Thyroid gland (tissue), 4 donors: ENCODE measurements at regions not wholly inside any gene's neighbourhood (a gene's known extent, or its start where the extent isn't known, plus 50 kb on each side); places are given as distances from the start of the nearest gene placed in this dataset.

Experiments used
- DNase-seq, 2 donors: peaks; one replicate each; pipeline ENCODE4 v3.0.0-alpha.2; 2019
- H3K27ac ChIP-seq, 3 donors: fragments of 200-600 bp; sonication (generic); 1 replicate in 2 of 3; 2 replicates in 1 of 3; pipeline ENCODE4 v1.5.1; 2016 to 2019; ENCODE audit warnings: mild to moderate bottlenecking in 1 of 3, moderate library complexity in 1 of 3
- H3K27me3 ChIP-seq: fragments of 200-600 bp; sonication (generic); one replicate; pipeline ENCODE4 v1.5.1; 2019
- H3K36me3 ChIP-seq, 2 donors: fragments of 200-600 bp; sonication (generic); one replicate each; pipeline ENCODE4 v1.5.1; 2016 to 2019
- H3K4me1 ChIP-seq, 2 donors: fragments of 200-600 bp; sonication (generic); one replicate each; pipeline ENCODE4 v1.5.1; 2017 to 2019
- H3K4me3 ChIP-seq, 3 donors: fragments of 200-600 bp; sonication (generic); replicated peaks in 1 of 3; 1 replicate in 2 of 3; 2 replicates in 1 of 3; pipeline ENCODE4 v1.5.1; 2016; ENCODE audit warnings: mild to moderate bottlenecking in 1 of 3
- H3K9me3 ChIP-seq: fragments of 200-600 bp; sonication (generic); one replicate; pipeline ENCODE4 v1.5.1; 2017
- POLR2A ChIP-seq, 2 donors: fragments of 450-650 bp; IDR thresholded peaks; one replicate each; pipeline ENCODE4 v1.6.1; 2017; ENCODE audit warnings: antibody characterized with exemption in 2 of 2, mild to moderate bottlenecking in 2 of 2, moderate library complexity in 1 of 2
- WGBS, 2 donors: methylation state at CpG; one replicate each; pipeline ENCODE4 v1.1.5; 2017; 5-methylcytosine and 5-hydroxymethylcytosine counted together
- intact Hi-C: fragments of 100-400 bp; cut with DNase I; formaldehyde crosslinking; loops from one replicate; pipeline ENCODE4 v1.15.1; 2023
- TF ChIP-seq, protein P1 (sequence below), 6 experiments: fragments of 200-600 bp in 3 of 6; fragments of 450-650 bp in 3 of 6; sonication (generic) in 3 of 6; IDR thresholded peaks; one replicate each; pipeline ENCODE4 v1.5.1; 2016 to 2019; ENCODE audit warnings: antibody characterized with exemption in 6 of 6, mild to moderate bottlenecking in 2 of 6, inconsistent platforms in 1 of 6, moderate library complexity in 1 of 6

GRCh38 chr6:154611847-154612246, 101.4 kb upstream of the CNKSR3 start:
- WGBS, 2 donors = 66 to 68% methylated on average over 2 of the region's 2 CpGs

DNA sequence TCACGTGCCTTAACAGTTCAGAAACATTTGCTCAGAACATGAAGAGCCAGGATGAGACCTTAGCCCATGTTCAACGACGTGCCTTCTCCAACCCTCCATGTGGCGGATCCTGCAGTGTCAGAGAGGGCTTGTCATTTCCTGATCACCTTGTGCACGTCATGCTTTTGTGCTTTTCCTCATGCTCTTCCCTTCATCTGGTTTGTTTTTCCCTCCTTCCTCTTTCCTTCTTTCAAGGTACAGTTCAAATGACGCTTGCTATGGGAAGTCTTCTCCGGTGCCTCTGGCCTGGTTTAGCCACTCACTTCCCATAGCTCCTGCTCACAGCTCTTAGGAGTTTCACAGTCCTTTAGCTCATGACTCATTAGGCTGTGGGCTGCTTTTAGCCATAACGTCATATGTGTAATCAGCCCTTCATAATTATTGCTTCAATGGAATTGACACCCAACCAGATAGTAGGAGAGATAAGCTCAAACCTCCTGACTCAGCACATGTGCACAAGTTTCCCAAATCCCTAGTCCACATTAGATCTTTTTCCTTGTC, 102.7 kb upstream of the CNKSR3 start:
- intact Hi-C loops = no loop called here
- no peaks in the 10 kb centered on the region for H3K36me3 ChIP-seq
- H3K27me3 ChIP-seq = no peaks in the 10 kb centered on the region
- no peaks in the 10 kb centered on the region for H3K9me3 ChIP-seq
- H3K4me3 ChIP-seq = no peak overlapping the region
- peaks cover 0 to 5% of the 10 kb centered on the region in 2 donors for H3K4me1 ChIP-seq
- TF ChIP-seq POLR2A (IDR thresholded peaks at IDR 0.05) = no peak
- WGBS, 2 donors = 87 to 88% methylated on average over 8 of the region's 8 CpGs
- no peak for DNase-seq
- H3K27ac ChIP-seq = no peak overlapping the region

More at GRCh38 chr6:154611847-154612246, 101.4 kb upstream of the CNKSR3 start:
- Histone ChIP-seq H3K27me3 (no peaks in the 10 kb centered on the region), H3K4me1 (peaks cover 0 to 5% of the 10 kb centered on the region in 2 donors), H3K9me3 (no peaks in the 10 kb centered on the region), H3K4me3 (no peak overlapping the region), H3K36me3 (no peaks in the 10 kb centered on the region), H3K27ac (no peak overlapping the region)
- TF ChIP-seq, protein P1, sequence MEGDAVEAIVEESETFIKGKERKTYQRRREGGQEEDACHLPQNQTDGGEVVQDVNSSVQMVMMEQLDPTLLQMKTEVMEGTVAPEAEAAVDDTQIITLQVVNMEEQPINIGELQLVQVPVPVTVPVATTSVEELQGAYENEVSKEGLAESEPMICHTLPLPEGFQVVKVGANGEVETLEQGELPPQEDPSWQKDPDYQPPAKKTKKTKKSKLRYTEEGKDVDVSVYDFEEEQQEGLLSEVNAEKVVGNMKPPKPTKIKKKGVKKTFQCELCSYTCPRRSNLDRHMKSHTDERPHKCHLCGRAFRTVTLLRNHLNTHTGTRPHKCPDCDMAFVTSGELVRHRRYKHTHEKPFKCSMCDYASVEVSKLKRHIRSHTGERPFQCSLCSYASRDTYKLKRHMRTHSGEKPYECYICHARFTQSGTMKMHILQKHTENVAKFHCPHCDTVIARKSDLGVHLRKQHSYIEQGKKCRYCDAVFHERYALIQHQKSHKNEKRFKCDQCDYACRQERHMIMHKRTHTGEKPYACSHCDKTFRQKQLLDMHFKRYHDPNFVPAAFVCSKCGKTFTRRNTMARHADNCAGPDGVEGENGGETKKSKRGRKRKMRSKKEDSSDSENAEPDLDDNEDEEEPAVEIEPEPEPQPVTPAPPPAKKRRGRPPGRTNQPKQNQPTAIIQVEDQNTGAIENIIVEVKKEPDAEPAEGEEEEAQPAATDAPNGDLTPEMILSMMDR (IDR thresholded peaks at IDR 0.05) = no peak
- TF ChIP-seq POLR2A (IDR thresholded peaks at IDR 0.05) = no peak
- DNase-seq = no peak
- intact Hi-C loops = no loop called here

- WGBS, 2 donors = 86 to 90% methylated on average over 4 of the region's 4 CpGs
- peaks cover 0 to 5% of the 10 kb centered on the region in 2 donors for H3K4me1 ChIP-seq
- TF ChIP-seq, protein P1 (IDR thresholded peaks at IDR 0.05) = no peak
- TF ChIP-seq POLR2A (IDR thresholded peaks at IDR 0.05) = no peak
Observed at GRCh38 chr6:154614101-154614500, 103.6 kb upstream of the CNKSR3 start.

GRCh38 chr6:154614641-154615040, 104.2 kb upstream of the CNKSR3 start:
- DNase-seq = no peak
- H3K4me3 ChIP-seq = no peak overlapping the region
- H3K9me3 ChIP-seq = no peaks in the 10 kb centered on the region
- intact Hi-C loops = no loop called here
- TF ChIP-seq, protein P1 (IDR thresholded peaks at IDR 0.05) = no peak
- no peak for TF ChIP-seq POLR2A (IDR thresholded peaks at IDR 0.05)
- no peaks in the 10 kb centered on the region for H3K36me3 ChIP-seq
- WGBS, 2 donors = 75 to 82% methylated on average over 4 of the region's 4 CpGs
- peaks cover 0 to 5% of the 10 kb centered on the region in 2 donors for H3K4me1 ChIP-seq
- H3K27me3 ChIP-seq = no peaks in the 10 kb centered on the region
- no peak overlapping the region for H3K27ac ChIP-seq

More at GRCh38 chr6:154614101-154614500, 103.6 kb upstream of the CNKSR3 start:
- no peak overlapping the region for H3K4me3 ChIP-seq
- no peak overlapping the region for H3K27ac ChIP-seq
- no peak for DNase-seq
- no peaks in the 10 kb centered on the region for H3K36me3 ChIP-seq
- intact Hi-C loops = no loop called here
- no peaks in the 10 kb centered on the region for H3K9me3 ChIP-seq
- H3K27me3 ChIP-seq = no peaks in the 10 kb centered on the region

DNA sequence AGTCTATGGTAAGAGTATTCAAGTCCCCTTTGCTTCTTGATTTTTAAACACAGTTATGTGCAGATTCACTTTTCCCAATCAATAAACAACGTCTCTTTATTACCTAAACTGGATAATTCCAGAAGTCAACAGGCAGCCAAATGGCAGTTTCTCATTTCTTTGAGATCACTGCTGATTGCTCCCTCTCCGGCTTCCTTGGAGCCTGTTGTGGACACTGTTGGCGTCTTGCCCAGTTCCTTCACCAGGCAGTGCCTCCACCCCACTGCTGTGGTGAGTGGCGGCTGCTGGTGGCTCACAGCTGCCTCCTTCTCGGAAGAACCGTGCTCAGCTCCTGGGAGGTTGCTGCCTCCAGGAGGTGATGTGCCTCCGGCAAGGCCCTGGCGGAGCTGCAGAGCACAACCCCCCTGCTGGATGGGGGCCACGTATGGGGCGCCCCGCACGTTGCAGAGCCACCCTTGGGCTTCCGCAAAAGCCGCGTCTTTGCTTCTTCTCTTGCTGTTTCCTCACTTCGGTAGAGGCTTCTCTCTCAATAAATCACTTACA, 105.1 kb upstream of the CNKSR3 start:
- H3K27me3 ChIP-seq = no peaks in the 10 kb centered on the region
- DNase-seq = peak; percentile 85 to 89
- intact Hi-C loops = no loop called here
- H3K36me3 ChIP-seq = no peaks in the 10 kb centered on the region
- WGBS, 2 donors = 59 to 68% methylated on average over 15 to 16 of the region's 16 CpGs
- H3K27ac ChIP-seq = no peak overlapping the region
- H3K4me1 ChIP-seq = peaks cover 0 to 5% of the 10 kb centered on the region in 2 donors
- H3K4me3 ChIP-seq = no peak overlapping the region
- TF ChIP-seq POLR2A (IDR thresholded peaks at IDR 0.05) = no peak
- TF ChIP-seq, protein P1 (IDR thresholded peaks at IDR 0.05) = no peak
- H3K9me3 ChIP-seq = no peaks in the 10 kb centered on the region
